ENCODE measurements at regions not wholly inside any gene's neighbourhood (a gene's known extent, or its start where the extent isn't known, plus 50 kb on each side); places are given as distances from the start of the nearest gene placed in this dataset.

- TF ChIP-seq POLR2AphosphoS5 (IDR thresholded peaks at IDR 0.05; ENCODE audit: low read depth) (no peak), EZH2 (IDR thresholded peaks at IDR 0.05; ENCODE audit: low read depth, unreplicated experiment) (no peak), JUNB (IDR thresholded peaks at IDR 0.05; ENCODE audit: unreplicated experiment) (no peak), ZNF331 (CRISPR knock-in tag; IDR thresholded peaks at IDR 0.05; ENCODE audit: low read depth) (no peak), EZH2phosphoT487 (IDR thresholded peaks at IDR 0.05; ENCODE audit: unreplicated experiment) (no peak), ETS1 (IDR thresholded peaks at IDR 0.05) (no peak), CREB1 (CRISPR knock-in tag; IDR thresholded peaks at IDR 0.05; ENCODE audit: low read depth) (no peak), STAT1 (IDR thresholded peaks at IDR 0.05; ENCODE audit: unreplicated experiment) (no peak), CTCF (conservative IDR thresholded peaks at IDR 0.05; ENCODE audit: low read depth in 2 of 2) (no peak)
These were observed 1109.0 kb downstream of the EFNB2 start (continued) for GRCh38 chr13:105426441-105426840.

- Histone ChIP-seq H4K20me1 (replicated peaks; ENCODE audit: insufficient read depth) (no peaks in the 10 kb centered on the region), H3K4me3 (no peak overlapping the region), H3K4me1 (ENCODE audit: insufficient read depth) (no peaks in the 10 kb centered on the region), H3K4me2 (no peak overlapping the region), H3K9me2 (ENCODE audit: insufficient read depth) (no peaks in the 10 kb centered on the region), H3K79me2 (replicated peaks; ENCODE audit: insufficient read depth) (no peaks in the 10 kb centered on the region), H3K36me3 (ENCODE audit: insufficient read depth) (no peaks in the 10 kb centered on the region), H2AFZ (no peak overlapping the region), H3F3A (replicated peaks; ENCODE audit: low read depth) (no peaks in the 10 kb centered on the region), H3K27me3 (ENCODE audit: insufficient read depth) (no peaks in the 10 kb centered on the region), H3K27ac (ENCODE audit: low read depth) (no peak overlapping the region)
- Mint-ChIP-seq H3K4me1 (no peaks in the 10 kb centered on the region), H3K27me3 (ENCODE audit: insufficient read depth, low read depth, poor library complexity) (no peaks in the 10 kb centered on the region), H3K9me3 (no peaks in the 10 kb centered on the region), H3K4me3 (no peak overlapping the region), H3K36me3 (ENCODE audit: low read depth) (no peaks in the 10 kb centered on the region), H3K27ac (no peak overlapping the region)
- DNase-seq (ENCODE audit: low spot score): no peak
- ATAC-seq: no peak
- TF ChIP-seq ZNF114 (CRISPR knock-in tag; IDR thresholded peaks at IDR 0.05) (no peak), STAT1 (IDR thresholded peaks at IDR 0.05; ENCODE audit: unreplicated experiment) (no peak), CTCF (conservative IDR thresholded peaks at IDR 0.05; ENCODE audit: low read depth in 2 of 2) (no peak), POLR2AphosphoS5 (IDR thresholded peaks at IDR 0.05; ENCODE audit: low read depth) (no peak), CREB1 (CRISPR knock-in tag; IDR thresholded peaks at IDR 0.05; ENCODE audit: low read depth) (no peak)
- TF ChIP-seq, protein P1, sequence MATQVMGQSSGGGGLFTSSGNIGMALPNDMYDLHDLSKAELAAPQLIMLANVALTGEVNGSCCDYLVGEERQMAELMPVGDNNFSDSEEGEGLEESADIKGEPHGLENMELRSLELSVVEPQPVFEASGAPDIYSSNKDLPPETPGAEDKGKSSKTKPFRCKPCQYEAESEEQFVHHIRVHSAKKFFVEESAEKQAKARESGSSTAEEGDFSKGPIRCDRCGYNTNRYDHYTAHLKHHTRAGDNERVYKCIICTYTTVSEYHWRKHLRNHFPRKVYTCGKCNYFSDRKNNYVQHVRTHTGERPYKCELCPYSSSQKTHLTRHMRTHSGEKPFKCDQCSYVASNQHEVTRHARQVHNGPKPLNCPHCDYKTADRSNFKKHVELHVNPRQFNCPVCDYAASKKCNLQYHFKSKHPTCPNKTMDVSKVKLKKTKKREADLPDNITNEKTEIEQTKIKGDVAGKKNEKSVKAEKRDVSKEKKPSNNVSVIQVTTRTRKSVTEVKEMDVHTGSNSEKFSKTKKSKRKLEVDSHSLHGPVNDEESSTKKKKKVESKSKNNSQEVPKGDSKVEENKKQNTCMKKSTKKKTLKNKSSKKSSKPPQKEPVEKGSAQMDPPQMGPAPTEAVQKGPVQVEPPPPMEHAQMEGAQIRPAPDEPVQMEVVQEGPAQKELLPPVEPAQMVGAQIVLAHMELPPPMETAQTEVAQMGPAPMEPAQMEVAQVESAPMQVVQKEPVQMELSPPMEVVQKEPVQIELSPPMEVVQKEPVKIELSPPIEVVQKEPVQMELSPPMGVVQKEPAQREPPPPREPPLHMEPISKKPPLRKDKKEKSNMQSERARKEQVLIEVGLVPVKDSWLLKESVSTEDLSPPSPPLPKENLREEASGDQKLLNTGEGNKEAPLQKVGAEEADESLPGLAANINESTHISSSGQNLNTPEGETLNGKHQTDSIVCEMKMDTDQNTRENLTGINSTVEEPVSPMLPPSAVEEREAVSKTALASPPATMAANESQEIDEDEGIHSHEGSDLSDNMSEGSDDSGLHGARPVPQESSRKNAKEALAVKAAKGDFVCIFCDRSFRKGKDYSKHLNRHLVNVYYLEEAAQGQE (IDR thresholded peaks at IDR 0.05; ENCODE audit: unreplicated experiment): no peak
These were observed 1120.8 kb downstream of the EFNB2 start for GRCh38 chr13:105414639-105415038.

Measured in GM23338 (cell line).